GM18505 (cell line): ENCODE measurements at regions not wholly inside any gene's neighbourhood (a gene's known extent, or its start where the extent isn't known, plus 50 kb on each side); places are given as distances from the start of the nearest gene placed in this dataset.
A peak's percentile ranks its signal among the peaks of the same experiment; 100 is the strongest.
"Not testable (repeated sequence)": the region's sequence is repeated elsewhere in the genome, so short reads cannot be mapped to it uniquely, and the experiment has no call there.

Experiments used
- ATAC-seq: cut with Tn5 transposase; IDR thresholded peaks from one replicate; pipeline ENCODE4 v1.9.1; 2021; ENCODE audit not compliant: unreplicated experiment
- POLR2A ChIP-seq: IDR thresholded peaks from 4 replicates; pipeline ENCODE4 v1.6.1; 2011; ENCODE audit warnings: borderline replicate concordance; ENCODE audit not compliant: insufficient read depth, insufficient read length; ENCODE audit errors: extremely low read depth

DNA sequence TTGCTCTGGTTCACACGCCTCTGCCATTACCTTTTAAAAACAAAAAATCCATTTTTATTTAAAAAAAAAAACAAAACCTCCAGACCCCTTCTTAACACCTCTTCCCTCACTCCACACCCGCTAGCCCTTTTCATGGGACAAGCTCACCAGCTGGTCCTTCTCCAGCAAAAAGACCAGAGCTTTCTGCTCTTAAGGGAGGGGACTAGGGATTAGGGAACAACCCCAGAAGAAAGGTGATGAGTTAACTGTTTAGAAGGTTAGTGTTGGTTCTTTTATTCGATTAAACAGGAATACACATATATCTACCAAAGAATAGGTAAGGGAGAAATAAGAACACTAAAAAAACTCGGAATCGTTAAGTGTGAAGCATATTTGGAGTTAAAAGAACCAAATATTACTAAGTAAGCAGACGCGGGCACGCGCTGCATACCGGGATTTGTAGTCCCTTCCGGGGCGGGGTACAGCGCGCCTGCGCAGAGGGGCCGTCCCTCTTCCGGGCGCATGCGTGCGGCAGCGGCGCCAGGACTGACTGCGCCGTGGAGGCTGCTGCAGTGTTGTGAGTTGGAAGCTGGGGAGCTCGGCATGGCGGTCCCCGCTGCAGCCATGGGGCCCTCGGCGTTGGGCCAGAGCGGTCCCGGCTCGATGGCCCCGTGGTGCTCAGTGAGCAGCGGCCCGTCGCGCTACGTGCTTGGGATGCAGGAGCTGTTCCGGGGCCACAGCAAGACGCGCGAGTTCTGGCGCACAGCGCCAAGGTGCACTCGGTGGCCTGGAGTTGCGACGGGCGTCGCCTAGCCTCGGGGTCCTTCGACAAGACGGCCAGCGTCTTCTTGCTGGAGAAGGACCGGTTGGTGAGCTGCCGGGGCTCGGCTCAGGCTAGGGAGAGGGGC lies 92.6 kb upstream of the FAM153A start:
- peak; percentile 86 for ATAC-seq
- peak; percentile 19 for TF ChIP-seq POLR2A

DNA sequence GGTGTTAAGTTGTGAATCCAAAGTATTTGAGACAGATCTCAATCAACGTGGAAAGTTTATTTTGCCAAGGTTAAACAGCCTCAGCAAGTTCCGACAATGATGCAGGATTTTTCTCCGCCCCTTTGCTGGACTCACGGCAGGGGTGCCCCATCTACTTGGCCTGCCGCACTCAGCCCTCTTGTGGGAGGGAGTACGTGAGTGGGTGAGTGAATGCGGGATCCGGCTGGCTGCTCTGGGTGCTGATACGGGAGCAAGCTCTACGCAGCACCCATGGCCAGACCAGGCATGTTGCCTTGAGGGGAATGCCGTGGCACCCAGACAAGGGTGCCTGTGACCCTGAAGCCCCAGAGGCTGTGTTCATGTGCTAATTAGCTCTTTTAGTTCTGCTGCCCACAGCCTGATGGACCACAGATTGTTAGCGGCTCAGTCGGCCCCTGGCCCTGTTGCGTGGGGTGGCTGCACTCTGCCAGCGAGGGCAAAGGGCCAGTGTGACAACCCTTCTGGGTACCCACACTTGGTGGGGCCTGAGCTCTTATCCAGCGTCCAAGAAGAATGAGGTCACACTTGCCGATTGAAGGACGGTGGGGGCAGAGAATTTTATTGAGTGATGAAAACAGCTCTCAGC lies 81.2 kb upstream of the FAM153A start:
- not testable (repeated sequence) for ATAC-seq

DNA sequence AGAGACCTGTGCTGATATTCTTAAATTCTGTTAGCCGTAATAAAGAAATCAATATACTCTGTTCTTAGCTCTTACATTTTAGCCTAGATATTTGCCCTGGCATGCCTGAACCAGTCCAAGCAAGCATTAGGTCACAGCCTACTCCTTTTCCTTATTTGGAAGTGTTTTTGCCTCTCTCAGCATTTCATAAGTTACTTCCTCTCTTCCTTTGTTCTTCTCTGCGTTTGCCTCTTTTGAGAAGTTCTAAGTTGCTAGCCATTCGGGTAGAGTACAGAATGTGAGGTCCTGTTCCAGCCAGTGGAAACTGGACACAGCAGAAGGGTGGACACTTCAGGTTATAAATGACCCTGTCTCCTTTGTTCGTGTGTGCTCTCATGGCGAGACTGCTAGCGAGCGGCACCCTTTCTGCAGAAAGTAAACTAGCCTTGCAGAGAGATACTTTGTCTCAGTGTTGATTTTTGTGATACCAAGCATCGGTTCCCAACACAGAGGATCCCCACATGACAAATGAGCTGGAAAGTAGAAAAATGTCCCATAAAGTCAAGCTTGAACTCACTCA lies 75.0 kb upstream of the FAM153A start:
- not testable (repeated sequence) for ATAC-seq

DNA sequence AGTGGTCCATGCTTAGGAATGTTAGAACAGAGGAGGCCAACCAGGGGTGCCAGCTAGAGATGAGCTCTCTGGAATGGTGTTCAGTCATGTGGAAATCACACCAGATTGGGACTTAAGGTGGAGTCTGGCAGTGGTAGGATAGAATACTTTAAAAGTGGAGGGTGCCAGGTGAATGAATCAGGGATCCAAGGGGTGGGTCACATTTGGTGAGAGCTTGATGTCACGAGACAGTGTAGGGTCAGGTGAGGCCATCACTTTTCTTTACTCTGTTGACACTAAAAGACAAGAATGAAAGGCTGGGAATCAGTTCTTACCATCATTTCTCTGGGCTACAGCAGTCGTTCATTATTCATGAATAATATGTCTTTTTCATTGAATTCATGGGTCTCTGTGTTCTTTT lies 73.8 kb upstream of the FAM153A start:
- not testable (repeated sequence) for ATAC-seq

DNA sequence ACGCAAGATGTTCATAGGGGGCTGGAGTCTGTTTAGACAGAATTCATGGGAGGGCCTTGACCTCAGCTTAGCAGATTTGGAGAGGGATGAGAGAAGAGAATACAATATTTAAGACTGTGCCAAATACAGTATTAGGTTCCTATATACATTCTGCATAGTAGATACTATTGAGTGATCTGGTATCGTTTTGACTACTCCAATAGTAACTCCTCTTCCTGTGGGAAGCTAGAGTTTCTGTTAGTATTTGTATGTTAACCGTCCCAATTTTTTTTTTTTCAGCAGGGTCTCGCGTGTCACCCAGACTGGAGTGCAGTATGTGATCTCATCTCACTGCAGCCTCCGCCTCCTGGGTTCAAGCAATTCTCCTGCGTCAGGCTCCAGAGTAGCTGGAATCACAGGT lies 65.2 kb upstream of the FAM153A start:
- ATAC-seq: not testable (repeated sequence)

DNA sequence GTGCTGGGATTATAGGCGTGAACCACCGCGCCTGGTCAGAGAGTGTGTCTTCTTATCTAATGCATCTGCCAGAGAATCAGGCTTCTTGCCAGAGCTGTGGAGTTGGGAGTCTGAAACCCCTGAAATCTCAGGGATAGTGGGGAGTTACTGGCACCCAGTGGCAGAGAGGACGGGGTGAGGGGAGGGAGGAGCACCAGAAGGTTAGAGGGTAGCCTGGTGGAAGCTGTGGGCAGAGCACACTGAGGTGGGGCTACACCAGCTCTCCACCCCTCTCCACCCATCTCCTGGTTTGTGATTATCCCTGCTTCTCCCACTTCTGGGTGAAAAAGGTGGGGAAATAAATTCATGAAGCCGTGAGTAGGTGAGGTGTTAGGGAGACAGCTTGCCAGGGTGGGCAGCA lies 63.9 kb upstream of the FAM153A start:
- ATAC-seq: not testable (repeated sequence)

DNA sequence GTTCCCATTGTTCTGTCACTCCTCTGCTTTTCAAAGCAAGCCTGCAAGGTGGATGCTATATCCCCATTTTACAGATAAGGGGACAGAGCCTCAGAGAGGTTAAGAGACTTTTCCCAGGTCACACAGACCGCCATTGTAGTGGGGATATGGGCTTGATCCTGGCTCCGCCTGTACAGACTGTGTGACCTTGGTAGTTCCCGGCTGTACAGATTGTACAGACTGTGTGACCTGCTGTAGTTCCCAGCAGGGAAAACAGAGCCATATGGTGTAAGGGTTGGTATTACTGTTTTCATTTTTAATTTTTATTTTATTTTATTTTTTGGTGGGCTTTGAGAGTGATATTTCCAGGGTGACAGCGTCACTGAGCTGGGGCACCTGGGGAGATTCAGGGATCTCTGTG lies 63.2 kb upstream of the FAM153A start:
- ATAC-seq: not testable (repeated sequence)

DNA sequence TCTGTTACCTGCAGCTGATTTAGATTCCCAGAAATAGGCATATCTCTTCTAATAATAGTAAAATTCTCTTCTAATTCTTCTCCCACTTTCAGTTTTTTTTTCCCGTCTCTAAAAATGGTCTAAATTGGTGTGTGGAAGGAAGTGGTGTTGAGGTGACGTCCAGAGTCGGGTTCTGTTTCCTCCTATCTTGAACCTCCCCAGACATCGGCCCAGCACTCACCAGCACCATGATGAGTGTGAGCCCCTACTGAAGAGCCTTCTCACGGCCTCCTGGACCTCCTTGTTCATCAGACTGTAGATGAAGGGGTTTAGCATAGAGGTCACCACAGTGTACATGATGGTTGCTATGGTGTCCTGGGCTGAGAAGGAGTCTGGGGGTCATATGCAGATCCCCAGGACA lies 53.5 kb upstream of the FAM153A start:
- ATAC-seq: not testable (repeated sequence)
